Caco-2 (cell line): ENCODE measurements at regions not wholly inside any gene's neighbourhood (a gene's known extent, or its start where the extent isn't known, plus 50 kb on each side); places are given as distances from the start of the nearest gene placed in this dataset.

Source experiments
- BruUV-seq: library from RNA; stranded (reverse); fragments of 400-500 nt; replicated peaks from 2 replicates; lab custom pipeline; 2021; lab: Mats Ljungman, UMichigan
- CTCF ChIA-PET: fragments of 300-600 bp; sonication (Branson Sonifier 250); formaldehyde crosslinking; loops from one replicate; lab custom pipeline; 2022; ENCODE audit warnings: antibody characterized with exemption; lab: Charles Lee
- POLR2A ChIA-PET: fragments of 300-600 bp; sonication (Branson Sonifier 250); formaldehyde crosslinking; loops from one replicate; lab custom pipeline; 2022; ENCODE audit warnings: antibody characterized with exemption; lab: Charles Lee
- DNase-seq, 2 experiments: peaks; one replicate each; pipeline versions ENCODE4 v3.0.0 to v3.0.0-alpha.2; 2020 to 2022
- H3K27me3 ChIP-seq: replicated peaks from 2 replicates; pipeline ENCODE4 v1.6.0; 2011; ENCODE audit warnings: low read length; ENCODE audit not compliant: control insufficient read depth, insufficient read depth
- H3K36me3 ChIP-seq: 2 replicates; pipeline ENCODE4 v1.5.1; 2011; ENCODE audit warnings: low read length; ENCODE audit not compliant: control insufficient read depth, insufficient read depth
- H3K4me1 ChIP-seq: fragments of 250-450 bp; sonication (Bioruptor Pico); 2 replicates; pipeline ENCODE4 v1.5.1; 2020; ENCODE audit warnings: mild to moderate bottlenecking
- H3K4me3 ChIP-seq: 2 replicates; pipeline ENCODE4 v1.5.1; 2011; ENCODE audit warnings: low read depth, mild to moderate bottlenecking, control low read depth, low read length
- H3K9me3 ChIP-seq: fragments of 250-450 bp; sonication (Bioruptor Pico); 2 replicates; pipeline ENCODE4 v1.5.1; 2020; ENCODE audit warnings: mild to moderate bottlenecking, moderate library complexity
- H3K27ac Mint-ChIP-seq: one replicate; pipeline ENCODE4 v1.8.0; 2022; ENCODE audit warnings: mixed read lengths; ENCODE audit not compliant: unreplicated experiment
- H3K27me3 Mint-ChIP-seq: one replicate; pipeline ENCODE4 v1.8.0; 2022; ENCODE audit warnings: mixed read lengths; ENCODE audit not compliant: insufficient read depth, unreplicated experiment
- H3K36me3 Mint-ChIP-seq: one replicate; pipeline ENCODE4 v1.8.0; 2022; ENCODE audit warnings: mild to moderate bottlenecking, mixed read lengths; ENCODE audit not compliant: insufficient read depth, unreplicated experiment
- H3K4me1 Mint-ChIP-seq: one replicate; pipeline ENCODE4 v1.8.0; 2022; ENCODE audit warnings: low read depth, mixed read lengths; ENCODE audit not compliant: unreplicated experiment
- H3K4me3 Mint-ChIP-seq: one replicate; pipeline ENCODE4 v1.8.0; 2022; ENCODE audit warnings: mild to moderate bottlenecking, moderate library complexity, mixed read lengths; ENCODE audit not compliant: unreplicated experiment
- H3K9me3 Mint-ChIP-seq: one replicate; pipeline ENCODE4 v1.8.0; 2022; ENCODE audit warnings: mixed read lengths; ENCODE audit not compliant: unreplicated experiment
- CTCF ChIP-seq, 2 experiments: fragments of 200-600 bp in 1 of 2; IDR thresholded peaks; 1 replicate in 1 of 2; 2 replicates in 1 of 2; pipeline versions ENCODE4 v1.5.1 to v1.8.0; 2011 to 2022; ENCODE audit warnings: antibody characterized with exemption in 1 of 2, control low read depth in 1 of 2, inconsistent platforms in 1 of 2, low read depth in 1 of 2, low read length in 1 of 2, mild to moderate bottlenecking in 1 of 2, moderate library complexity in 1 of 2; ENCODE audit not compliant: insufficient read depth in 1 of 2, severe bottlenecking in 1 of 2, unreplicated experiment in 1 of 2
- intact Hi-C: fragments of 100-400 bp; cut with micrococcal nuclease; formaldehyde crosslinking; loops from one replicate; pipeline ENCODE4 v1.10.0; 2022; ENCODE audit not compliant: unreplicated experiment

GRCh38 chr2:219962801-219963200 lies 335.4 kb downstream of the SLC4A3 start:
- no peak for DNase-seq
- no peaks in the 10 kb centered on the region for H3K4me1 Mint-ChIP-seq
- TF ChIP-seq CTCF (IDR thresholded peaks at IDR 0.05; ENCODE audit: insufficient read depth in 1 of 2, low read depth in 1 of 2, low read length in 1 of 2, severe bottlenecking in 1 of 2, unreplicated experiment in 1 of 2) = no peak
- Histone ChIP-seq H3K4me1 (no peaks in the 10 kb centered on the region), H3K9me3 (no peaks in the 10 kb centered on the region), H3K27me3 (no peaks in the 10 kb centered on the region; the same call in 1 of the 2 replicates), H3K36me3 (no peaks in the 10 kb centered on the region), H3K4me3 (no peak overlapping the region)
- intact Hi-C loops = no loop called here
- H3K36me3 Mint-ChIP-seq = no peaks in the 10 kb centered on the region
- POLR2A ChIA-PET = no interaction called here
- CTCF ChIA-PET = no interaction called here
- peaks cover 8% of the 10 kb centered on the region for H3K27me3 Mint-ChIP-seq
- H3K27ac Mint-ChIP-seq = no peak overlapping the region
- no TSS peak for BruUV-seq
- H3K4me3 Mint-ChIP-seq = no peak overlapping the region
- no peaks in the 10 kb centered on the region for H3K9me3 Mint-ChIP-seq

GRCh38 chr2:219965287-219966194 lies 338.1 kb downstream of the SLC4A3 start:
- no TSS peak for BruUV-seq
- H3K27me3 ChIP-seq = no peaks in the 10 kb centered on the region
- ChIA-PET CTCF (no interaction called here), POLR2A (no interaction called here)
- no peaks in the 10 kb centered on the region for H3K4me1 ChIP-seq
- no peak for DNase-seq
- H3K36me3 Mint-ChIP-seq = no peaks in the 10 kb centered on the region
- H3K4me3 Mint-ChIP-seq = no peak overlapping the region
- H3K27me3 Mint-ChIP-seq = peaks cover 6% of the 10 kb centered on the region
- no peaks in the 10 kb centered on the region for H3K4me1 Mint-ChIP-seq
- no peak overlapping the region for H3K27ac Mint-ChIP-seq
- no peak overlapping the region for H3K4me3 ChIP-seq
- TF ChIP-seq CTCF (IDR thresholded peaks at IDR 0.05; ENCODE audit: insufficient read depth in 1 of 2, low read depth in 1 of 2, low read length in 1 of 2, severe bottlenecking in 1 of 2, unreplicated experiment in 1 of 2) = no peak
- intact Hi-C loops = no loop called here
- no peaks in the 10 kb centered on the region for H3K9me3 Mint-ChIP-seq
- no peaks in the 10 kb centered on the region for H3K36me3 ChIP-seq
- no peaks in the 10 kb centered on the region for H3K9me3 ChIP-seq

GRCh38 chr2:219967247-219968245 lies 340.1 kb downstream of the SLC4A3 start:
- H3K27ac Mint-ChIP-seq = no peak overlapping the region
- CTCF ChIA-PET = no interaction called here
- BruUV-seq = no TSS peak
- Histone ChIP-seq H3K27me3 (no peaks in the 10 kb centered on the region), H3K36me3 (no peaks in the 10 kb centered on the region), H3K4me1 (no peaks in the 10 kb centered on the region), H3K4me3 (no peak overlapping the region), H3K9me3 (no peaks in the 10 kb centered on the region)
- H3K4me3 Mint-ChIP-seq = no peak overlapping the region
- no peaks in the 10 kb centered on the region for H3K9me3 Mint-ChIP-seq
- no peak for TF ChIP-seq CTCF (IDR thresholded peaks at IDR 0.05; ENCODE audit: insufficient read depth in 1 of 2, low read depth in 1 of 2, low read length in 1 of 2, severe bottlenecking in 1 of 2, unreplicated experiment in 1 of 2)
- peaks cover 5% of the 10 kb centered on the region for H3K27me3 Mint-ChIP-seq
- no peaks in the 10 kb centered on the region for H3K36me3 Mint-ChIP-seq
- no peak for DNase-seq
- no peaks in the 10 kb centered on the region for H3K4me1 Mint-ChIP-seq
- intact Hi-C loops = no loop called here
- POLR2A ChIA-PET = no interaction called here
